Gastrocnemius medialis (tissue), 4 donors: ENCODE measurements at regions not wholly inside any gene's neighbourhood (a gene's known extent, or its start where the extent isn't known, plus 50 kb on each side); places are given as distances from the start of the nearest gene placed in this dataset.

Source experiments
- CTCF ChIP-seq, 5 experiments: fragments of 450-650 bp in 3 of 5; fragments of 200-600 bp in 2 of 5; sonication (generic) in 2 of 5; IDR thresholded peaks in 4 of 5; conservative IDR thresholded peaks in 1 of 5; 1 replicate in 4 of 5; 2 replicates in 1 of 5; pipeline ENCODE4 v1.5.1; 2016 to 2019; ENCODE audit warnings: antibody characterized with exemption in 5 of 5, mild to moderate bottlenecking in 3 of 5, moderate library complexity in 3 of 5
- POLR2A ChIP-seq, 2 donors: fragments of 450-650 bp; IDR thresholded peaks; one replicate each; pipeline ENCODE4 v1.6.1; 2017; ENCODE audit warnings: antibody characterized with exemption in 2 of 2, mild to moderate bottlenecking in 2 of 2, moderate library complexity in 2 of 2

DNA sequence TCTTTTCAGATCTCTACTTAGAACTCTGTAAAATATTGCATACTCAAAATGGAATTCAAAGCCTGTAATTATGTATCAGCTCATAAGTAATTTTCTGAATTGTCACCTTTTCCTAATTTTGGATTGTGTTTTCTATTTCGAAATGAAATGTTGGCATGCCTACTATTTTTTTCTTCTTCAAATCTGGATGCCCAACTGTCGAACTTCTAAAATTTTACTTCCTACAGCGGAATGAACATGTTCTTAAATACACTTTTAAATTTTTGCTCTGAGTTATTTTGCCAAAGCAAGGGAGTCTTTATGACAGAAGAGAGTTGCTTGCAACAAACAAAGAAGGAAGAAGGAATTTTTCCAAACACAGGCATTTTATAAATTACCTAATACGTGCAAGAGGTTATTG lies 336.0 kb downstream of the ADCYAP1 start:
- TF ChIP-seq CTCF (IDR thresholded peaks at IDR 0.05 in 4 of 5, conservative IDR thresholded peaks at IDR 0.05 in 1 of 5) (no peak), POLR2A (IDR thresholded peaks at IDR 0.05) (no peak)
